Activated T-cell treated with anti-CD3 and anti-CD28 coated beads, Interleukin-2, amount 50 U/mL, for 72 hours (primary cell): ENCODE measurements at regions not wholly inside any gene's neighbourhood (a gene's known extent, or its start where the extent isn't known, plus 50 kb on each side); places are given as distances from the start of the nearest gene placed in this dataset.

ENCODE experiments used
- ATAC-seq, 2 donors: fragments of 150-1000 bp; cut with Tn5 transposase; replicated peaks in 1 of 2; 2 replicates each; pipeline ENCODE4 v1.10.0; 2021; ENCODE audit warnings: moderate library complexity in 2 of 2, mild to moderate bottlenecking in 1 of 2
- DNase-seq, 2 donors: peaks; one replicate each; pipeline ENCODE4 v3.0.0; 2021 to 2022; ENCODE audit warnings: mixed read lengths in 1 of 2
- H3K27ac Mint-ChIP-seq: one replicate; pipeline ENCODE4 v1.8.0; 2022; ENCODE audit warnings: mild to moderate bottlenecking, moderate library complexity, mixed read lengths
- H3K27me3 Mint-ChIP-seq: one replicate; pipeline ENCODE4 v1.8.0; 2022; ENCODE audit warnings: low read depth, mixed read lengths
- H3K36me3 Mint-ChIP-seq, 2 donors: one replicate each; pipeline ENCODE4 v1.8.0; 2022; ENCODE audit warnings: mixed read lengths in 2 of 2, mild to moderate bottlenecking in 1 of 2; ENCODE audit not compliant: insufficient read depth in 2 of 2
- H3K4me1 Mint-ChIP-seq: one replicate; pipeline ENCODE4 v1.8.0; 2022; ENCODE audit warnings: low read depth, mixed read lengths
- H3K4me3 Mint-ChIP-seq, 2 donors: one replicate each; pipeline ENCODE4 v1.8.0; 2022; ENCODE audit warnings: mild to moderate bottlenecking in 2 of 2, mixed read lengths in 2 of 2, moderate library complexity in 2 of 2
- H3K9me3 Mint-ChIP-seq, 2 donors: one replicate each; pipeline ENCODE4 v1.8.0; 2022; ENCODE audit warnings: mixed read lengths in 2 of 2

GRCh38 chr6:118740372-118740771, 89.0 kb upstream of the CEP85L start:
- peaks cover 0 to 2% of the 10 kb centered on the region in 2 donors for H3K9me3 Mint-ChIP-seq
- no peak overlapping the region for H3K4me3 Mint-ChIP-seq
- DNase-seq (no peak), ATAC-seq (no peak)
- H3K36me3 Mint-ChIP-seq, result no peaks in the 10 kb centered on the region
- peaks cover 35% of the 10 kb centered on the region for H3K4me1 Mint-ChIP-seq
- no peak overlapping the region for H3K27ac Mint-ChIP-seq
- H3K27me3 Mint-ChIP-seq, result peaks cover 7% of the 10 kb centered on the region

- Mint-ChIP-seq H3K27me3 (peaks cover 7% of the 10 kb centered on the region), H3K27ac (no peak overlapping the region), H3K4me3 (no peak overlapping the region), H3K36me3 (no peaks in the 10 kb centered on the region), H3K9me3 (peaks cover 0 to 2% of the 10 kb centered on the region in 2 donors), H3K4me1 (peaks cover 38% of the 10 kb centered on the region)
- ATAC-seq, result no peak
- no peak for DNase-seq
Measured at GRCh38 chr6:118739696-118740353, 88.4 kb upstream of the CEP85L start.

- peaks cover 0 to 2% of the 10 kb centered on the region in 2 donors for H3K9me3 Mint-ChIP-seq
- peaks cover 38% of the 10 kb centered on the region for H3K4me1 Mint-ChIP-seq
- ATAC-seq (peak; percentile 84 to 90), DNase-seq (no peak)
- H3K27me3 Mint-ChIP-seq, result peaks cover 7% of the 10 kb centered on the region
- H3K36me3 Mint-ChIP-seq, result peaks cover 0 to 1% of the 10 kb centered on the region in 2 donors
- H3K4me3 Mint-ChIP-seq, result peak overlapping the region; percentile 5 to 23
- peak overlapping the region; percentile 29 for H3K27ac Mint-ChIP-seq
Measured at GRCh38 chr6:118736440-118736839, 85.0 kb upstream of the CEP85L start.

- Mint-ChIP-seq H3K36me3 (peaks cover 0 to 1% of the 10 kb centered on the region in 2 donors), H3K4me1 (peaks cover 38% of the 10 kb centered on the region), H3K4me3 (peak overlapping the region; percentile 10 to 13), H3K27me3 (peaks cover 7% of the 10 kb centered on the region), H3K9me3 (peaks cover 0 to 2% of the 10 kb centered on the region in 2 donors), H3K27ac (no peak overlapping the region)
- ATAC-seq (no peak), DNase-seq (no peak)
Measured at GRCh38 chr6:118735320-118735719, 83.9 kb upstream of the CEP85L start.

- peaks cover 74% of the 10 kb centered on the region for H3K4me1 Mint-ChIP-seq
Measured at GRCh38 chr6:118725944-118726343, 74.6 kb upstream of the CEP85L start.

GRCh38 chr6:118724211-118724610, 72.8 kb upstream of the CEP85L start:
- DNase-seq (no peak), ATAC-seq (peak; percentile 38 to 39)
- H3K4me1 Mint-ChIP-seq, result peaks cover 89% of the 10 kb centered on the region
- peak overlapping the region; percentile 48 to 68 for H3K4me3 Mint-ChIP-seq
- peaks cover 0 to 2% of the 10 kb centered on the region in 2 donors for H3K36me3 Mint-ChIP-seq
- H3K27ac Mint-ChIP-seq, result peak overlapping the region; percentile 81
- H3K27me3 Mint-ChIP-seq, result no peaks in the 10 kb centered on the region
- no peaks in the 10 kb centered on the region for H3K9me3 Mint-ChIP-seq

More at GRCh38 chr6:118725944-118726343, 74.6 kb upstream of the CEP85L start:
- no peaks in the 10 kb centered on the region for H3K9me3 Mint-ChIP-seq
- H3K27me3 Mint-ChIP-seq, result no peaks in the 10 kb centered on the region
- H3K4me3 Mint-ChIP-seq, result peak overlapping the region; percentile 37 to 77
- ATAC-seq (peak; percentile 91 to 92), DNase-seq (peak; percentile 80 to 86)
- H3K27ac Mint-ChIP-seq, result peak overlapping the region; percentile 90
- H3K36me3 Mint-ChIP-seq, result peaks cover 0 to 2% of the 10 kb centered on the region in 2 donors

GRCh38 chr6:118722829-118723813, 71.7 kb upstream of the CEP85L start:
- H3K27me3 Mint-ChIP-seq, result no peaks in the 10 kb centered on the region
- peaks cover 0 to 2% of the 10 kb centered on the region in 2 donors for H3K36me3 Mint-ChIP-seq
- no peak overlapping the region for H3K27ac Mint-ChIP-seq
- no peaks in the 10 kb centered on the region for H3K9me3 Mint-ChIP-seq
- DNase-seq (no peak), ATAC-seq (peak in 1 of 2 donors; percentile 12)
- peak overlapping the region in 1 of 2 donors; percentile 6 for H3K4me3 Mint-ChIP-seq
- peaks cover 89% of the 10 kb centered on the region for H3K4me1 Mint-ChIP-seq

- Mint-ChIP-seq H3K9me3 (no peaks in the 10 kb centered on the region), H3K27ac (peak overlapping the region; percentile 90), H3K27me3 (no peaks in the 10 kb centered on the region), H3K36me3 (peaks cover 0 to 2% of the 10 kb centered on the region in 2 donors), H3K4me1 (peaks cover 66% of the 10 kb centered on the region), H3K4me3 (peak overlapping the region; percentile 64 to 76)
- DNase-seq, result no peak
- peak; percentile 14 to 26 for ATAC-seq
Measured at GRCh38 chr6:118720125-118720473, 68.7 kb upstream of the CEP85L start.

GRCh38 chr6:118719351-118720124, 68.1 kb upstream of the CEP85L start:
- ATAC-seq, result peak; percentile 64 to 68
- H3K9me3 Mint-ChIP-seq, result no peaks in the 10 kb centered on the region
- peaks cover 66% of the 10 kb centered on the region for H3K4me1 Mint-ChIP-seq
- peaks cover 0 to 2% of the 10 kb centered on the region in 2 donors for H3K36me3 Mint-ChIP-seq
- peak overlapping the region; percentile 90 for H3K27ac Mint-ChIP-seq
- peak in 1 of 2 donors; percentile 38 for DNase-seq
- no peaks in the 10 kb centered on the region for H3K27me3 Mint-ChIP-seq
- peak overlapping the region; percentile 64 to 76 for H3K4me3 Mint-ChIP-seq

GRCh38 chr6:118718903-118719302, 67.5 kb upstream of the CEP85L start:
- H3K27ac Mint-ChIP-seq, result peak overlapping the region; percentile 90
- peaks cover 0 to 2% of the 10 kb centered on the region in 2 donors for H3K36me3 Mint-ChIP-seq
- H3K9me3 Mint-ChIP-seq, result no peaks in the 10 kb centered on the region

GRCh38 chr6:118718297-118718696, 66.9 kb upstream of the CEP85L start:
- no peaks in the 10 kb centered on the region for H3K9me3 Mint-ChIP-seq
- ATAC-seq (no peak), DNase-seq (no peak)
- H3K27ac Mint-ChIP-seq, result peak overlapping the region; percentile 8
- H3K4me1 Mint-ChIP-seq, result peaks cover 66% of the 10 kb centered on the region
- H3K27me3 Mint-ChIP-seq, result no peaks in the 10 kb centered on the region
- H3K4me3 Mint-ChIP-seq, result peak overlapping the region; percentile 8 to 64
- peaks cover 0 to 2% of the 10 kb centered on the region in 2 donors for H3K36me3 Mint-ChIP-seq

More at GRCh38 chr6:118718903-118719302, 67.5 kb upstream of the CEP85L start:
- Mint-ChIP-seq H3K4me3 (peak overlapping the region; percentile 64 to 76), H3K4me1 (peaks cover 66% of the 10 kb centered on the region), H3K27me3 (no peaks in the 10 kb centered on the region)
- DNase-seq, result no peak
- ATAC-seq, result peak; percentile 19 to 23

- Mint-ChIP-seq H3K27ac (no peak overlapping the region), H3K36me3 (peaks cover 0 to 2% of the 10 kb centered on the region in 2 donors), H3K4me1 (peaks cover 66% of the 10 kb centered on the region), H3K27me3 (no peaks in the 10 kb centered on the region), H3K4me3 (no peak overlapping the region), H3K9me3 (no peaks in the 10 kb centered on the region)
- no peak for DNase-seq
- no peak for ATAC-seq
Measured at GRCh38 chr6:118717106-118717505, 65.7 kb upstream of the CEP85L start.
